Gastroesophageal sphincter (tissue), 4 donors: ENCODE measurements at regions not wholly inside any gene's neighbourhood (a gene's known extent, or its start where the extent isn't known, plus 50 kb on each side); places are given as distances from the start of the nearest gene placed in this dataset.

Source experiments
- ATAC-seq: fragments of 150-250 bp; one replicate; pipeline ENCODE4 v1.9.1; 2016; ENCODE audit warnings: mild to moderate bottlenecking, moderate library complexity
- H3K27ac ChIP-seq, 4 donors: fragments of 200-600 bp; sonication (generic) in 3 of 4; 1 replicate in 3 of 4; 2 replicates in 1 of 4; pipeline ENCODE4 v1.5.1; 2016 to 2019
- H3K27me3 ChIP-seq: fragments of 200-600 bp; sonication (generic); one replicate; pipeline ENCODE4 v1.5.1; 2019
- H3K36me3 ChIP-seq, 2 donors: fragments of 200-600 bp; sonication (generic); one replicate each; pipeline ENCODE4 v1.5.1; 2019; ENCODE audit warnings: control low read depth in 1 of 2
- H3K4me1 ChIP-seq, 3 donors: fragments of 200-600 bp; sonication (generic); 1 replicate in 2 of 3; 2 replicates in 1 of 3; pipeline ENCODE4 v1.5.1; 2016 to 2019; ENCODE audit warnings: control low read depth in 2 of 3
- H3K4me3 ChIP-seq, 2 donors: fragments of 200-600 bp; sonication (generic); one replicate each; pipeline ENCODE4 v1.5.1; 2019; ENCODE audit warnings: mild to moderate bottlenecking in 1 of 2, moderate library complexity in 1 of 2
- H3K9me3 ChIP-seq, 3 donors: fragments of 200-600 bp; sonication (generic); one replicate each; pipeline ENCODE4 v1.5.1; 2017 to 2019; ENCODE audit warnings: control low read depth in 2 of 3
- CTCF ChIP-seq, 4 experiments: fragments of 200-600 bp in 2 of 4; fragments of 450-650 bp in 2 of 4; sonication (generic) in 1 of 4; IDR thresholded peaks; one replicate each; pipeline ENCODE4 v1.5.1; 2017 to 2019; ENCODE audit warnings: antibody characterized with exemption in 4 of 4, mild to moderate bottlenecking in 2 of 4, moderate library complexity in 2 of 4
- EP300 ChIP-seq: sonication (generic); formaldehyde crosslinking; IDR thresholded peaks from one replicate; pipeline ENCODE4 v1.6.1; 2017; ENCODE audit warnings: antibody characterized with exemption, mild to moderate bottlenecking
- POLR2A ChIP-seq, 2 donors: fragments of 450-650 bp; IDR thresholded peaks; one replicate each; pipeline ENCODE4 v1.6.1; 2017; ENCODE audit warnings: antibody characterized with exemption in 2 of 2, mild to moderate bottlenecking in 2 of 2, moderate library complexity in 1 of 2
- POLR2AphosphoS5 ChIP-seq: sonication (generic); formaldehyde crosslinking; IDR thresholded peaks from one replicate; pipeline ENCODE4 v1.6.1; 2017; ENCODE audit warnings: antibody characterized with exemption
- WGBS, 2 donors: methylation state at CpG; one replicate each; pipeline ENCODE4 v1.1.5; 2018; ENCODE audit warnings: low coverage in 1 of 2; 5-methylcytosine and 5-hydroxymethylcytosine counted together

- no peak for ATAC-seq
- no peaks in the 10 kb centered on the region for H3K4me1 ChIP-seq
- H3K4me3 ChIP-seq = no peak overlapping the region
- 100% methylated on average over 1 of the region's 1 CpG for WGBS, 2 donors
- TF ChIP-seq POLR2A (IDR thresholded peaks at IDR 0.05) (no peak), EP300 (no peak), CTCF (IDR thresholded peaks at IDR 0.05) (no peak), POLR2AphosphoS5 (no peak)
- H3K36me3 ChIP-seq = no peaks in the 10 kb centered on the region
- H3K27ac ChIP-seq = no peak overlapping the region
- peaks cover 0 to 6% (median 0%) of the 10 kb centered on the region in 3 donors for H3K9me3 ChIP-seq
- peaks cover 54% of the 10 kb centered on the region for H3K27me3 ChIP-seq
Measured at GRCh38 chr19:13696839-13697238, 67.5 kb upstream of the MRI1 start.

GRCh38 chr19:13693889-13694288, 70.4 kb upstream of the MRI1 start:
- Histone ChIP-seq H3K4me3 (no peak overlapping the region), H3K27ac (no peak overlapping the region), H3K9me3 (no peaks in the 10 kb centered on the region), H3K36me3 (no peaks in the 10 kb centered on the region), H3K4me1 (no peaks in the 10 kb centered on the region), H3K27me3 (peaks cover 36% of the 10 kb centered on the region)
- WGBS, 2 donors = 86% methylated on average over 2 of the region's 4 CpGs; no CpG with 5 or more reads in 1 of the 2 donors
- TF ChIP-seq CTCF (IDR thresholded peaks at IDR 0.05) (no peak), EP300 (no peak), POLR2A (IDR thresholded peaks at IDR 0.05) (no peak), POLR2AphosphoS5 (no peak)
- ATAC-seq = no peak

- TF ChIP-seq EP300 (no peak), POLR2AphosphoS5 (no peak), CTCF (IDR thresholded peaks at IDR 0.05) (no peak), POLR2A (IDR thresholded peaks at IDR 0.05) (no peak)
- H3K9me3 ChIP-seq = no peaks in the 10 kb centered on the region
- H3K27me3 ChIP-seq = peaks cover 23% of the 10 kb centered on the region
- 38 to 51% methylated on average over 7 of the region's 8 CpGs for WGBS, 2 donors
- no peak for ATAC-seq
- H3K36me3 ChIP-seq = no peaks in the 10 kb centered on the region
- H3K4me3 ChIP-seq = no peak overlapping the region
- no peak overlapping the region for H3K27ac ChIP-seq
- H3K4me1 ChIP-seq = no peaks in the 10 kb centered on the region
Measured at GRCh38 chr19:13691569-13692435, 72.5 kb upstream of the MRI1 start.

GRCh38 chr19:13689085-13689484, 75.2 kb upstream of the MRI1 start:
- H3K9me3 ChIP-seq = no peaks in the 10 kb centered on the region
- H3K4me1 ChIP-seq = no peaks in the 10 kb centered on the region
- peaks cover 10% of the 10 kb centered on the region for H3K27me3 ChIP-seq
- ATAC-seq = no peak
- no peaks in the 10 kb centered on the region for H3K36me3 ChIP-seq
- 67% methylated on average over 1 to 3 of the region's 3 CpGs for WGBS, 2 donors
- no peak for TF ChIP-seq POLR2AphosphoS5
- no peak for TF ChIP-seq CTCF (IDR thresholded peaks at IDR 0.05)
- no peak for TF ChIP-seq POLR2A (IDR thresholded peaks at IDR 0.05)
- no peak for TF ChIP-seq EP300
- H3K4me3 ChIP-seq = no peak overlapping the region
- H3K27ac ChIP-seq = no peak overlapping the region

- ATAC-seq = no peak
- WGBS, 2 donors = 67 to 71% methylated on average over 1 of the region's 1 CpG
- TF ChIP-seq POLR2A (IDR thresholded peaks at IDR 0.05) (no peak), CTCF (IDR thresholded peaks at IDR 0.05) (no peak), EP300 (no peak), POLR2AphosphoS5 (no peak)
- no peak overlapping the region for H3K4me3 ChIP-seq
- H3K36me3 ChIP-seq = no peaks in the 10 kb centered on the region
- peaks cover 0 to 29% (median 0%) of the 10 kb centered on the region in 3 donors for H3K9me3 ChIP-seq
- H3K27ac ChIP-seq = no peak overlapping the region
- no peaks in the 10 kb centered on the region for H3K4me1 ChIP-seq
- H3K27me3 ChIP-seq = no peaks in the 10 kb centered on the region
Measured at GRCh38 chr19:13684021-13684420, 80.3 kb upstream of the MRI1 start.
